ENCODE measurements at regions not wholly inside any gene's neighbourhood (a gene's known extent, or its start where the extent isn't known, plus 50 kb on each side); places are given as distances from the start of the nearest gene placed in this dataset.
"Not testable (repeated sequence)": the region's sequence is repeated elsewhere in the genome, so short reads cannot be mapped to it uniquely, and the experiment has no call there.

- Mint-ChIP-seq H3K9me3 (no peaks in the 10 kb centered on the region), H3K27me3 (ENCODE audit: low read depth) (no peaks in the 10 kb centered on the region), H3K36me3 (ENCODE audit: low read depth) (no peaks in the 10 kb centered on the region), H3K4me3 (no peak overlapping the region), H3K27ac (ENCODE audit: unreplicated experiment) (no peak overlapping the region), H3K4me1 (no peaks in the 10 kb centered on the region)
- TF ChIP-seq, protein P1, sequence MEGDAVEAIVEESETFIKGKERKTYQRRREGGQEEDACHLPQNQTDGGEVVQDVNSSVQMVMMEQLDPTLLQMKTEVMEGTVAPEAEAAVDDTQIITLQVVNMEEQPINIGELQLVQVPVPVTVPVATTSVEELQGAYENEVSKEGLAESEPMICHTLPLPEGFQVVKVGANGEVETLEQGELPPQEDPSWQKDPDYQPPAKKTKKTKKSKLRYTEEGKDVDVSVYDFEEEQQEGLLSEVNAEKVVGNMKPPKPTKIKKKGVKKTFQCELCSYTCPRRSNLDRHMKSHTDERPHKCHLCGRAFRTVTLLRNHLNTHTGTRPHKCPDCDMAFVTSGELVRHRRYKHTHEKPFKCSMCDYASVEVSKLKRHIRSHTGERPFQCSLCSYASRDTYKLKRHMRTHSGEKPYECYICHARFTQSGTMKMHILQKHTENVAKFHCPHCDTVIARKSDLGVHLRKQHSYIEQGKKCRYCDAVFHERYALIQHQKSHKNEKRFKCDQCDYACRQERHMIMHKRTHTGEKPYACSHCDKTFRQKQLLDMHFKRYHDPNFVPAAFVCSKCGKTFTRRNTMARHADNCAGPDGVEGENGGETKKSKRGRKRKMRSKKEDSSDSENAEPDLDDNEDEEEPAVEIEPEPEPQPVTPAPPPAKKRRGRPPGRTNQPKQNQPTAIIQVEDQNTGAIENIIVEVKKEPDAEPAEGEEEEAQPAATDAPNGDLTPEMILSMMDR (conservative IDR thresholded peaks at IDR 0.05): no peak
- no peak for DNase-seq (ENCODE audit: low read depth, low spot score)
Observed at GRCh38 chr5:25516141-25516540, 871.4 kb upstream of the CDH10 start.

DNA sequence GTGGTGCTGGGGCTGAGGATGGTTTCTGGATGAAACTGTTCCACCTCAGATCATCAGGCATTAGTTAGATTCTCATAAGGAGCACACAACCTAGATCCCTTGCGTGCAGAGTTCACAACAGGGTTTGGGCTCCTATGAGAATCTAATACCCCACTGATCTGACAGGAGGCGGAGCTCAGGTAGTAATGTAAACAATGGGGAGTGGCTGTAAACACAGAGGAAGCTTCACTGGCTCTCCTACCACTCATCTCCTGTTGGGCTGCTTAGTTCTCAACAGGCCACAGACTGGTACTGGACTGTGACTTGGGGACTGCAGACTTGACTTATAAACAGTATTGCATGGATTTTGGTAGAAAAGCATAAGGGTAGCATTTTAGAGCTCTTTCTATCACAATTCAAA lies 870.7 kb upstream of the CDH10 start:
- H3K36me3 Mint-ChIP-seq (ENCODE audit: low read depth): no peaks in the 10 kb centered on the region
- H3K27me3 Mint-ChIP-seq (ENCODE audit: low read depth): no peaks in the 10 kb centered on the region
- no peak overlapping the region for H3K4me3 Mint-ChIP-seq
- no peaks in the 10 kb centered on the region for H3K4me1 Mint-ChIP-seq
- DNase-seq (ENCODE audit: low read depth, low spot score): no peak
- no peak overlapping the region for H3K27ac Mint-ChIP-seq (ENCODE audit: unreplicated experiment)
- no peaks in the 10 kb centered on the region for H3K9me3 Mint-ChIP-seq
- TF ChIP-seq, protein P1 (conservative IDR thresholded peaks at IDR 0.05): no peak

GRCh38 chr5:25510692-25511091 lies 865.9 kb upstream of the CDH10 start:
- not testable (repeated sequence) for DNase-seq (ENCODE audit: low read depth, low spot score); H3K36me3 Mint-ChIP-seq (ENCODE audit: low read depth); H3K27ac Mint-ChIP-seq (ENCODE audit: unreplicated experiment); H3K4me3 Mint-ChIP-seq; H3K4me1 Mint-ChIP-seq; H3K9me3 Mint-ChIP-seq; H3K27me3 Mint-ChIP-seq (ENCODE audit: low read depth)

DNA sequence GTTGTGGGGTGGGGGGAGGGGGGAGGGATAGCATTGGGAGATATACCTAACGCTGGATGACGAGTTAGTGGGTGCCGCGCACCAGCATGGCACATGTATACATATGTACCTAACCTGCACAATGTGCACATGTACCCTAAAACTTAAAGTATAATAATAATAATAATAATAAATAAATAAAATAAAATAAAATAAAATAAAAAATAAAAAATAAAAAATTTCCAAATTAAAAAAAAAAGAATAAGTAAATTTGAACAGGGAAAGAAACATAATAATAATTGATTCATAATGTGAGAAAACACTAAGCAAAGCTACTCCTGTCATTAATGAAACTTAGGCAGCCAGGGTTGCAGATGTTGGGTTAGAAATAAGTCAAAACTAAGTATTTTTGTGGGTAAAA lies 863.2 kb upstream of the CDH10 start:
- not testable (repeated sequence) for H3K36me3 Mint-ChIP-seq (ENCODE audit: low read depth); H3K4me3 Mint-ChIP-seq; H3K4me1 Mint-ChIP-seq; DNase-seq (ENCODE audit: low read depth, low spot score); H3K27ac Mint-ChIP-seq (ENCODE audit: unreplicated experiment); H3K9me3 Mint-ChIP-seq; H3K27me3 Mint-ChIP-seq (ENCODE audit: low read depth)

DNA sequence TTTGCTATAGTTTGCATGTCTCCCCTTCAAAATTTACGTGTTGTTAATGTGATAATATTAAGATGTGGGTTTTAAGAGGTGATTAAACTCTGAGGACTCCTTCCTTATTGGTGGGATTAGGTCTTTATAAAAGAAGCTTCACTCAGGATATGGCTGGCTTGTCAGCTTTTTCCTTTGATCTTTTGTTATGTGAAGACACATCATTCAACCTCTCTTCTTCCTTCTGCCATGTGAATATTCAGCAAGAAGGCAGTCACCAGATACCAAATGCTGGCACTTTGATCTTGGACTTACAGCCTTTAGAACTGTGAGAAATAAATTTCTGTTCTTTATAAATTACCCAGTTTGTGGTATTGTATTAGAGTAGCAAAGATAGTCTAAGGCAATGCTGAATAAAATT lies 855.9 kb upstream of the CDH10 start:
- H3K4me1 Mint-ChIP-seq: no peaks in the 10 kb centered on the region

DNA sequence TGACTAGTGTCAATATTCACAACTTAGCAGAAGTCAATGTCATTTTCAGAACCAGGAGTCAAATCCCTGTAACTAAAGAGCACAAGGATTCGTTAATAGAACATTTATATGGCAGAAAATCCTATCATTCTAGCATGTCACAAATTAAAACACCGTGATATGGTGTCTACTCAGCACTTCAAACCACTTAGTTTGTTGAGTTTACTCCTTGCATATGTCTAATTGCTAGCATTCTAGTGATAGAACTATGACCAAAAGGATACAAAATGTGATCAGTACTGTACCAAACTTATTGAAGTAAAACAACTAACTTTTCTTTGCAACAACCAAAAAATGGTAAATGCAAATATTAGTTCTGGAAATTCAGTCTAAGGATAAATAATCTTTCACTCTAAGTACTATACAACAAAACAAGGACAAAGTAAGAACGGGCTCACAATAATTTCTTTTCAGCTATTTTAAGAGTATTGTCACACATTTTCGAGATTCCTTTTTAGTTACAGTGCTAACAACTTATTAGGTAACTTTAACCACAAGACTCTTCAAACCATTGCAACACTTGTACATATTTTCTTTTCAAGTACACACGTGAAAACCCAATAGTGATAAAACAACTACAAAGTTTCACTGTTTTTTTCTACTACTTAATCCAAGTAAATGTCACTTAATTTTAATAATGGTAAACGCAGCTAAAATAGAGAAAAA lies 845.2 kb upstream of the CDH10 start:
- H3K4me1 Mint-ChIP-seq: no peaks in the 10 kb centered on the region

More for the DNA sequence above, 855.9 kb upstream of the CDH10 start:
- no peak overlapping the region for H3K4me3 Mint-ChIP-seq
- no peaks in the 10 kb centered on the region for H3K36me3 Mint-ChIP-seq (ENCODE audit: low read depth)
- H3K9me3 Mint-ChIP-seq: no peaks in the 10 kb centered on the region
- no peak overlapping the region for H3K27ac Mint-ChIP-seq (ENCODE audit: unreplicated experiment)
- TF ChIP-seq, protein P1 (conservative IDR thresholded peaks at IDR 0.05): no peak
- H3K27me3 Mint-ChIP-seq (ENCODE audit: low read depth): no peaks in the 10 kb centered on the region
- no peak for DNase-seq (ENCODE audit: low read depth, low spot score)

More for the DNA sequence above, 845.2 kb upstream of the CDH10 start:
- TF ChIP-seq, protein P1 (conservative IDR thresholded peaks at IDR 0.05): no peak
- Mint-ChIP-seq H3K36me3 (ENCODE audit: low read depth) (no peaks in the 10 kb centered on the region), H3K27ac (ENCODE audit: unreplicated experiment) (no peak overlapping the region), H3K4me3 (no peak overlapping the region), H3K27me3 (ENCODE audit: low read depth) (no peaks in the 10 kb centered on the region), H3K9me3 (no peaks in the 10 kb centered on the region)
- DNase-seq (ENCODE audit: low read depth, low spot score): no peak

Measured in neural crest cell (in vitro differentiated cells).